HEK293T (cell line): ENCODE measurements at regions not wholly inside any gene's neighbourhood (a gene's known extent, or its start where the extent isn't known, plus 50 kb on each side); places are given as distances from the start of the nearest gene placed in this dataset.
"Not testable (repeated sequence)": the region's sequence is repeated elsewhere in the genome, so short reads cannot be mapped to it uniquely, and the experiment has no call there.

ENCODE experiments used
- CTCF ChIA-PET: fragments of 350-600 bp; formaldehyde crosslinking; extraction: SDS; loops from one replicate; lab custom pipeline; 2021; ENCODE audit warnings: antibody characterized with exemption, inconsistent platforms; lab: Yijun Ruan, JAX
- POLR2A ChIA-PET: fragments of 350-600 bp; formaldehyde crosslinking; extraction: SDS; loops from one replicate; lab custom pipeline; 2020; ENCODE audit warnings: antibody characterized with exemption, inconsistent platforms; lab: Yijun Ruan, JAX
- DNase-seq: peaks from one replicate; pipeline ENCODE4 v3.0.0; 2012; ENCODE audit warnings: mixed read lengths; ENCODE audit errors: extremely low spot score
- ARNT ChIP-seq: fragments of 450-650 bp; IDR thresholded peaks from 2 replicates; pipeline ENCODE4 v1.6.1; 2017; ENCODE audit warnings: mild to moderate bottlenecking
- BHLHE40 ChIP-seq: fragments of 450-650 bp; IDR thresholded peaks from 2 replicates; pipeline ENCODE4 v1.6.1; 2016; ENCODE audit warnings: mild to moderate bottlenecking, moderate library complexity, borderline replicate concordance
- CTBP1 ChIP-seq: fragments of 450-650 bp; IDR thresholded peaks from 2 replicates; pipeline ENCODE4 v1.6.1; 2016; ENCODE audit warnings: borderline replicate concordance
- ELF4 ChIP-seq: fragments of 450-650 bp; IDR thresholded peaks from 2 replicates; pipeline ENCODE4 v1.6.1; 2017; ENCODE audit warnings: antibody characterized with exemption
- FOXA1 ChIP-seq: fragments of 450-650 bp; IDR thresholded peaks from 2 replicates; pipeline ENCODE4 v1.6.1; 2016; ENCODE audit warnings: mild to moderate bottlenecking
- FOXK2 ChIP-seq: fragments of 450-650 bp; IDR thresholded peaks from 2 replicates; pipeline ENCODE4 v1.6.1; 2016; ENCODE audit warnings: mild to moderate bottlenecking
- FOXM1 ChIP-seq: fragments of 450-650 bp; IDR thresholded peaks from 2 replicates; pipeline ENCODE4 v1.6.1; 2017; ENCODE audit warnings: mild to moderate bottlenecking, borderline replicate concordance
- HDGF ChIP-seq: fragments of 450-650 bp; IDR thresholded peaks from 2 replicates; pipeline ENCODE4 v1.6.1; 2017; ENCODE audit warnings: antibody characterized with exemption, borderline replicate concordance
- L3MBTL2 ChIP-seq: fragments of 450-650 bp; conservative IDR thresholded peaks from 2 replicates; pipeline ENCODE4 v1.6.1; 2016; ENCODE audit warnings: mild to moderate bottlenecking
- LEF1 ChIP-seq: fragments of 450-650 bp; IDR thresholded peaks from 2 replicates; pipeline ENCODE4 v1.6.1; 2017; ENCODE audit warnings: mild to moderate bottlenecking, borderline replicate concordance
- NFRKB ChIP-seq: fragments of 450-650 bp; IDR thresholded peaks from 2 replicates; pipeline ENCODE4 v1.6.1; 2016; ENCODE audit warnings: mild to moderate bottlenecking, moderate library complexity
- PKNOX1 ChIP-seq: fragments of 450-650 bp; IDR thresholded peaks from 2 replicates; pipeline ENCODE4 v1.6.1; 2016
- SP1 ChIP-seq: fragments of 450-650 bp; IDR thresholded peaks from 2 replicates; pipeline ENCODE4 v1.6.1; 2017
- SUZ12 ChIP-seq: fragments of 450-650 bp; IDR thresholded peaks from 2 replicates; pipeline ENCODE4 v1.6.1; 2016; ENCODE audit warnings: mild to moderate bottlenecking
- TARDBP ChIP-seq: fragments of 450-650 bp; IDR thresholded peaks from 2 replicates; pipeline ENCODE4 v1.6.1; 2016
- ZNF384 ChIP-seq: fragments of 450-650 bp; IDR thresholded peaks from 2 replicates; pipeline ENCODE4 v1.6.1; 2016

- POLR2A ChIA-PET, result no interaction called here
- TF ChIP-seq LEF1 (no peak), SUZ12 (no peak), HDGF (no peak), CTBP1 (no peak), FOXA1 (no peak), ARNT (no peak), ELF4 (no peak), BHLHE40 (no peak), L3MBTL2 (no peak), NFRKB (no peak), SP1 (no peak), FOXM1 (no peak), TARDBP (no peak), FOXK2 (no peak), PKNOX1 (no peak), ZNF384 (no peak)
- CTCF ChIA-PET, result no interaction called here
- no peak for DNase-seq
Observed at GRCh38 chr7:68224041-68224741, 1227.6 kb downstream of the TYW1 start.

GRCh38 chr7:68231011-68231410 lies 1234.4 kb downstream of the TYW1 start:
- CTCF ChIA-PET, POLR2A ChIA-PET, DNase-seq: not testable (repeated sequence)

GRCh38 chr7:68235937-68236336 lies 1239.3 kb downstream of the TYW1 start:
- ChIA-PET CTCF (no interaction called here), POLR2A (no interaction called here)
- DNase-seq, result no peak
- TF ChIP-seq ELF4 (no peak), PKNOX1 (no peak), SP1 (no peak), LEF1 (no peak), BHLHE40 (no peak), SUZ12 (no peak), ZNF384 (no peak), FOXA1 (no peak), FOXM1 (no peak), NFRKB (no peak), ARNT (no peak), L3MBTL2 (no peak), TARDBP (no peak), CTBP1 (no peak)

- POLR2A ChIA-PET, result no interaction called here
- CTCF ChIA-PET, result no interaction called here
Observed at GRCh38 chr7:68238204-68238805, 1241.7 kb downstream of the TYW1 start.

GRCh38 chr7:68243128-68243527 lies 1246.5 kb downstream of the TYW1 start:
- no peak for DNase-seq
- TF ChIP-seq BHLHE40 (no peak), LEF1 (no peak), FOXK2 (no peak), ZNF384 (no peak), SUZ12 (no peak), SP1 (no peak), TARDBP (no peak), ARNT (no peak), NFRKB (no peak), PKNOX1 (no peak), CTBP1 (no peak)
- ChIA-PET CTCF (interaction anchor here (0.6 kb wide), 1 partner anchor 28 kb away, joined by 4 read pairs; no protein-coding TSS in a partner anchor), POLR2A (no interaction called here)

More at GRCh38 chr7:68238204-68238805, 1241.7 kb downstream of the TYW1 start:
- TF ChIP-seq CTBP1, result no peak
- TF ChIP-seq FOXK2, result no peak
- no peak for TF ChIP-seq ARNT
- TF ChIP-seq NFRKB, result no peak
- no peak for TF ChIP-seq FOXA1
- TF ChIP-seq SP1, result no peak
- no peak for TF ChIP-seq LEF1
- TF ChIP-seq SUZ12, result no peak
- TF ChIP-seq PKNOX1, result no peak
- no peak for TF ChIP-seq FOXM1
- no peak for TF ChIP-seq TARDBP
- no peak for TF ChIP-seq ZNF384
- no peak for TF ChIP-seq BHLHE40
- no peak for TF ChIP-seq HDGF
- no peak for TF ChIP-seq ELF4
- TF ChIP-seq L3MBTL2, result no peak
- no peak for DNase-seq
